GDM1 (cell line): ENCODE measurements at regions not wholly inside any gene's neighbourhood (a gene's known extent, or its start where the extent isn't known, plus 50 kb on each side); places are given as distances from the start of the nearest gene placed in this dataset.

Experiments used
- DNase-seq: peaks from one replicate; lab custom pipeline; 2025; lab: John Stamatoyannopoulos, UW

DNA sequence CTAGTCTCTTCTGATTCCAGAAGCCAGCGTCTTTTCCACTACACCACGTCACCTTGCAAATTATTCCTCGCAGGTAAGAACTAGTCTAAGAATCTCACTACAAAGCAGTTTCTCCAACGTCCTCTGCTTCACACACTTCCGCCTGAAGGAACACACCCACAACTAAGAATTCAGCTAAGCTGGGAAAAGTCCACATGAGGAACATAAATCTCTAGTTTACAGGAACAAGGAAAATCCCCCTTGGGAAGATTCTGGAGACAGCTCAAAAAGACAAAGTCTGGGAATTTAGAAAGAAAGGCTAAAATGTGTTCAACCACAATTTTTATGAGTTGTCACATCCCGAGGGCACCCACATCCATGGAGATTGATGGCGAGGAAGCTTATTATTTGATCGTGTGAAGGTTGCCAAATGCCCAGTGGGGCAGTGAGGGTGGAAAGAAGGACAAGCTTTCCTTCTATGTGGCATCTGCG is 780.2 kb upstream of the TBX3 start:
- no peak for DNase-seq

DNA sequence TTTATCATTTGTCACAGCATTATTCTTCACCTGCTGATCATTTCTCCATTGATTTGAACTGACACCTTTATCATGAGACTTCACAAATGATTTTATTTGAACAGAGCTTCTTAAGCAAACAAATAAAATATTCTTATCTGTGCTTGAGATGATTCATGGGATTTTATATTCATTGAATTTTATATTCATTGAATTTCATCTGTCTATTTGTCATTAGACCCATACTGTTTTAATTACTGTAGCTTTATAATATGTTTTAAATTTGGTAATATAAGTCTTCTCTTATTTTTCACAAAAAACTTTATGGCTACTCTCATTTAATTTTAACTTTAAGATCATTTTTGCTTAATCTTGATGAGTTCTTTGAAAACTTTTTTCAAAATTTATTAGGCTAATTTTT is 777.4 kb upstream of the TBX3 start:
- no peak for DNase-seq

DNA sequence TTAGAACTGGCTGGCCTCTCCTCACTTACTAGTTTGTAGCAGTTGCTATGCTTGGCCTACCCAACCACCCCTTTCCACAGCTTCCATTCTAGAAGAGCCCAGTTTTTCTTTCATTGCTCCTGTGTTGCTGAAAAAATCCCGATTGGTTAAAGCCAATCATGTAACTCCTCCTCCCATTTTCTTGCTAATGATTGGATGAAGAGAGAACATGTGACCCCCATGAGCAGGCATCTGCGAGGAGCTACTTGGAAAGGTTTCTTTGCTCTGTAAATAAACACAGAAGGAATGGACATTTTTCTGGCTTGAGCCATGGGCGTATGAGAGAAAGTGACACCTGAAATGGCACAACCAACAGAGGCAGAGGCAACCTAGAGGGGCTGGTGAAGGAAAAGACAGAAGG is 773.8 kb upstream of the TBX3 start:
- no peak for DNase-seq

GRCh38 chr12:115456946-115457689 is 773.1 kb upstream of the TBX3 start:
- DNase-seq = no peak

DNA sequence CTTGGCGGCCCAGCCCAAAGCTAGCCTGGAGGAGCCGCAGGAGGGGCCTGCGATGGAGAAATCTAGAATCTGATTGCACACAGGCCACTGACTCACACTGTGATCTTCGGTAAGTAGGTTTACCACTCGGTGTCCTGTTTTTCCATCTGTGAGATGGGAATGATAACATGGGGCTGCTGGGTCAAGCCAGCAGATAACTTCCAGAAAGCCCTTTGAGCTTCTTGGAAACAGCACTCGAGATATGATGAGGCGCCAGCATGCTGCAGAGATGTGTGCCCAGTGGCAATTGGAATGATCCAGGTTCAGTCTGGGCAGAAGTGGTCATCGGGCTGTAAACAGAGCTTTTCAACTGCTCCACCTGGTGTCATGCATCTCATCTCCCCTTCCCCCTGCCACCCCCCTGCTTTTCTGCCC is 771.3 kb upstream of the TBX3 start:
- DNase-seq = no peak

GRCh38 chr12:115452751-115453281 is 768.8 kb upstream of the TBX3 start:
- no peak for DNase-seq

- no peak for DNase-seq
Measured at GRCh38 chr12:115451780-115452736, 768.1 kb upstream of the TBX3 start.

GRCh38 chr12:115451151-115451779 is 767.3 kb upstream of the TBX3 start:
- no peak for DNase-seq

DNA sequence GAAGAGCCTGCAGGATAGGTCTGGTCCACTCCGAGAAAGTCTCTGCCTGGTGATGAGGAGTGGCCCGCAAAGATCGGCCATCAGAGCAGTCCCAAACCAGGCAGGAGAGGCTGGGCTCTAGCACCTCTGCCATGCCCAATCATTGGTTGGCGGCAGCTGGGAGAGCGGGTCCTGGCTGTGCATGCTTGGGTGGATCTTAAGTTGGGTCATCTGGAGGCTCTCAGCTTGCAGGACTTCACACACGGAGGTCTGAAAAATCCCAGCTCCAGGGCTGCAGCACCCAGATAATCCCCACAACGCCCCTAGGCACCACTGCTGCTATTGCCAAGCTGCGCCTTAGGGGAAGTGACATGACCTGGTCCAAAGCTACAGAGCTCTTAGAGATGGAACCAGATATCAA is 766.7 kb upstream of the TBX3 start:
- DNase-seq = no peak

DNA sequence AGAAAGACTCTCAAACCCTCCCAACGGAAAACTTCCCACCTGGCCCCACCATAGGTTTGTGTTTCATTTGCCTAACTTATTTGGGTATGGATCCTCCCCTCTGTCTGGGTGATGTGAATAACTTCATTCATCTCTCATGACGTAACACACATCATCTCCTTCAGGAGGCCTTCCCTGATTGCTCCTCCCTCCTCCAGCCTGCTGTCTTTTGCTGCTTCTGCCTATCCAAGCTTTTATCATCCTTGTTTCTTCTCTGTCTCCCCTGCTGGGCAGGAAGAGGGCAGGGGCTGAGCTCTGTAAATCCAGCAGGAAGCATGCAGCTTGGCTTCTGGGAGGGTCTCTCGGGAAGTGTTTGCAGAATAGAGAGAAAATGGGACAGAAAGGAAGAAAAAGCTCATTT is 766.0 kb upstream of the TBX3 start:
- DNase-seq = no peak

DNA sequence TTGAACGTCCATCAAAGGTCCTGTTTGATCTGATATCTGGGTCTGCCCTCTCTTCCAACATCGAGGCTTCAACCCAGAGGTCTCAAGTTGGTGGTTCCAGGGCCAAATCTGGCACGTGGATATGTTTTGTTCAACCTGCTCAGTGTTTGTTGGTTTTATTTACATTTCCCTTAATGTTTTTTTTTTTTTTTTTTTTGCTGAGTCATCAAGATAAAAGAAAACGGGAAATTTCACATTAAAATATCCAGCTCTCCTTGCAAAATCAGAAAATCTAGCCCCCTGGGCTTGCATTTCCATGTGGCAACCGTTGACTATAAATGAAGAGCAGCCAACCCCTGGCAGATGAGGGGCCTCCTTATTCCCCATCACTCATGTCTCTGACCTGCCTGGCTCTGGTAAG is 765.6 kb upstream of the TBX3 start:
- DNase-seq = no peak

DNA sequence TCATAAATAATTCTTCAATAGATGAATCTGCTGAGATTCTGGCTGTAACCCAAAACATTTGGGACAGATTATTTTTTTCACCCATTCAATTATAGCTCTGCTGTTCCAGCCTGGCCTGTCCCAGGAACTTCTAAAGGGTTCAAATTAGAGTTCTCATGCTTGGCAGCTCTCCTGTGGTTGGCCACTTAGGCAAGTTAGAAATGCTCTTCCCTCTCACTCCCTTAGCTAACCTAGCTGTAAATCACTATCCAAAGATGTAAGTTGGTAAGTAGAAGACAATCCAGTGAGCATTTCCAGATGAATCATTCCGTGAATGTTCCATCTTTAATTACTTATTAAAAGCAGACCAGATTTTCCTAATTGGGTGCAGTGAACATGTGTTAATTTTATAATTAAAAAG is 760.4 kb upstream of the TBX3 start:
- no peak for DNase-seq

DNA sequence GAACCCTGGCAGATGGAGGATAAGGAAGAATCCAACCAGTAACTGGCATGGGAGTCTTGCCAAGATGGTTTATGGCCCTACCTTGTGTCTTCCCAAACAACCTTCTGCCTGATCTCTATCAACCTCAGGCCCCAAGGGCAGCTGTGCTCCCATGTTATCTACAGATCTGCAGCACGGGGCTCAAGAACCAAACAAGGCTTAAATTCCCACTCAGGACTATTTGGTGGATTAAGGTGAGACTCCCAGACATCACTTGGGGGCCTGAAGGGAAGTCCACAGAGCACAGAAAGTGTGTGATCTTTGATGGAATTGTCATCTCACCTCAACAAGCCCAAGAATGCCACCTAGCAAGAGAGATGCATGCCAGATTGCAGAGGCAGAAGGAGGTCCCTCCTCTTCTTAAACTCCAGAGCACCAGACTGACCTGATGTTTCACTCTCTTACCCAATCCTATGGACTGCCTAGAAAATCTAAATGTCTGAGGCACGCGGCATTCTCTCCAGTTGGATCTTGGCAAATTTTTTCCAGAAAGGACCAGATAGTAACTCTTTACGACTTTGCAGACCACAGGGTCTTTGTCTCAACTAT is 759.5 kb upstream of the TBX3 start:
- no peak for DNase-seq

DNA sequence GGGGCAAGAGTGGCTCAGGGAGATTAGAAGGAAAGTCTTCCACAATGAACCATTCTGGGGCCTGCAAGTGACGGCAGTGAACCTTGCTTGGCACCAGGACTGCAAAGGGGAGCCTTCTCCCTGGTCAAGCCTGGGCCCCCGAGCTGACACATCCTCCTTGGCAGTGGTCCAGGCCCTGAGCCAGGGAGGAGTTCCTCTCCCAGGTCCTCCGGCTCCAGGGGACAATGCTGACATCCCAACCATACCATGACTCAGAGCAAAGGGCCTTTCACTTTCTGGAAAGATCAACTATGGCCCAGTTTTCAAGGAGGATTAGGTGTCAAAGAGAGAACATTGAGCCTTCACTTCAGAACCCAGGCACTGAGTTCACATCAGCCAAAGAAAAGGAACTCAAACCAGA is 756.5 kb upstream of the TBX3 start:
- no peak for DNase-seq

DNA sequence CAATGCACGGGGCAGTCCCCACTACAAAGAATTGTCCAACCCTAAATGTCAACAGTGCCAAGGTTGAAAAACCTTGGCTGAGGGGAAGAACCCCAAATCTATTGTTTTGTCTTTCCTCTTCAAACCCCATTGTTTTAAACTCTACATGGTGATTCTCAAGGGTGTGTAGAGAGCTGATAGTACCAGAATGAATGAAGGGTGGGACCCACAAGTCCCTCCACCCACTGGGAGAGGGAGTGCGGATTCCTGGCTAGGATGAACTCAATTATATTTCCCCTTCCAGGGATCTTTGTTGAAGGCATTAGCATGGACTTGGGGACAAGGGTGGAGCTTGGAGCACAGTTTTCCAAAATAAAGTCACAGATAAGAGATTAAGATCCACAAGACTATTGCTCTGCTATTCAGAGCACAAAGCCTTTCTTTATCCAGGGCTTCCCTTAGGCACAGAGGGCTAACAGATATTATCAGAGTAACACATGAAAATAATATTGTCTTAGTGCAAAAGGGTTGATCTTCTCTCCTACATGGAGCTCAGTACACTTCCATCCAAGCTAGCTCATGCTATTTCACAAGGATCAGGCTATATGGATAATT is 755.1 kb upstream of the TBX3 start:
- no peak for DNase-seq

DNA sequence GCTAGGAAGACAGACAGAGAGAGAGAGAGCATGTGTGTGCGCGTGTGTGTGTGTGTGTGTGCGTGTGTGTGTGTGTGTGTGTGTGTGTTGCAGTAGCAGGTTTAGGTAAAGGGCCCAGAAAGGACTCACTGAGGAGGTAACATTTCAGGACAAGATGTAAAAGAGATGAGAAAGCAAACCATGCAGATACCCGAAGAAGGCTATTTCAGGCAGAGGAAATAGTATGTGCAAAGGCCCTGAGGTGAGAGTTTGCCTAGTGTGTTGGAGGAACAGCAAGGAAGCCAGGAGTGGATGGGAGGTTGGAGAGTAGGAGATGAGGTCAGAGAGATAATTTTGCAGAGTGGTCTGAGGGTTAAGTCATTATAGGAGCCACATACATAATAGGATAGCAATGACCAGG is 754.3 kb upstream of the TBX3 start:
- no peak for DNase-seq

DNA sequence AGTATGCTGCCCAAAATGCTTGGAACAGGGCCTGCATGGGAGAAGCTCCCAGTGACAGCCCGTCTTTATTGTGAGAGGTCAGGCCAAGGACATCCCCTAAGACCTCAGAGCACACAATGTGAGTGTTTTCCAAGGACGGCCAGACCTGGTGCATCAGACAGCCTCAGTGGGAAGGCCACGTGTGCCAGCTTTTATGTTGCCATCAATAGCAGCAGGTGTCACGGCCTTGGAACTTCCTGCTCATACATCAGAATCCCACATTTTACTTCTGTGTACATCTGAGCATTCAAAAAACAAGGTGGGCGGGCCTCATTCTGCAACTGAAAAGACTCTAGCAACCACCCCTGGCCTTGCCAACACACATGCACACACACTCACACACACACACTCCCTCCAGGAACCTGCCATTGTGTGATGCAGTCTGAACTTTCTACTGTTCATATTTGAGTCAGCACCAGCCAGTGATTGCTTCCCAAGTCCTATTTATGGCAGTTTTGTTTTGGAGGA is 753.1 kb upstream of the TBX3 start:
- no peak for DNase-seq

DNA sequence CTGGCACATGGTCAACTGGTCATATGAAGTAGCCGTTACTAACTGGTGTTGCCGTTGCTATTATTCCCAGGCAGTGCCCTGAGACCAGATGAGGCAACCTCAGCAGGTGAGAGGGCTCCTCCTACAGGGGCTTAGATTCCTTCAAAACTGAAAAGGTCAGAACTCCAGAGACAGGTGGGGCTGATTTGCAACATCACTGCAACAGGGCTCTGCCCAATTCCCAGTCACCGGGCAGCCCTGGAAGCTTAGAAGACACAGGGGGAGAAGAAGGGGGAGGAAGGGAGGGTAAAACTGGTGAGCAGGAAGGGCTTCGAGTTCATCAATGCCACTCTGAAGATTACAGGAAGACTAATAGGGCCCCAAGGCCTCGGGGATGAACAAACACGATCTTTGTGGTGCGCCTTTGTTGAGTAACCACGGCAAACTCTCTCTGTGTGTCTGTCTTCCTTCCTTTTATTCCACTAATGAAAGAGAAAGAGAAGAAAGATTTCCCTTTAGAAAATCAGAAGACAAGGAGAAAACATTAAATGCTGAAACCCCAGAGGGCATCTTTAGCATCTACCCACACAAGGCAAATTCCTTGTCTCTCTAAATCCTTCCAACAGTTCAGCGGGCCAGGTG is 749.1 kb upstream of the TBX3 start:
- DNase-seq = no peak

DNA sequence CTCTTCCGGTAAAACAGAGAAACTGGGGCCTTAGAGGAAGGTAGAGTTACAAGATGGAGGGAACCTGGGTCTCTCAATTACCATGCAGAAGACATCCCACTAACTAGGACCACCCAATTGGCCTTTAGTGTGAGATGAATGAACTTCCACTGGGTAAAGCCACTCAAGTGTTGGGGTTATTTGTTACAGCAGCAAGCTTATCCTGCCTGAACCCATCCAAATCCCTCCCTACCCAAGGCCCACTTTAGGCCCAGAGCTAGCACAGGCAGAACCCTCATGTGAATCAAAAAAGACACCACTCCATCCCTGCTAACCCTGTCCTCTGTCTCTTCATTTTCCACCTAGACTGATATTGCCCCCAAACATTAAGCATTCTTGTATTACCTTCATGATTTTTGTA is 746.7 kb upstream of the TBX3 start:
- no peak for DNase-seq

DNA sequence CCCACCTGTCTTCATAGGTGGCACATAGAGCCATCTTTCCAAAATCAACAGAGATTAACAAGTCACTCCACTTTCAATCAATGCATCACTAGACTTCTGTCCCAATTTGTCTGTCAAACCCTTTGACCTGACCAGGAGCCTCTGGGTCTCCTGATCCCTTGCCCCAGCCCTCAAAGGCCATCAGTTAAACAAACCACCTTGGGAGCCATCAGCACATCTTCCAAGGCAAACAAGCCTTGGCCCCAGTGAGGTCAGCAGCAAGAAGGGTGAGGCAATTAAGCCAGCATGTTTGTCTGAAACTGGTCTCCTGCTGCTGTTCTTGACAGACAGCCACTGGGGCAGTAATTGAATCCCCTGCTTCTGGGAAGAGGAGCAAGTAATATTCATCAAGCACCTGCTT is 742.8 kb upstream of the TBX3 start:
- DNase-seq = no peak

DNA sequence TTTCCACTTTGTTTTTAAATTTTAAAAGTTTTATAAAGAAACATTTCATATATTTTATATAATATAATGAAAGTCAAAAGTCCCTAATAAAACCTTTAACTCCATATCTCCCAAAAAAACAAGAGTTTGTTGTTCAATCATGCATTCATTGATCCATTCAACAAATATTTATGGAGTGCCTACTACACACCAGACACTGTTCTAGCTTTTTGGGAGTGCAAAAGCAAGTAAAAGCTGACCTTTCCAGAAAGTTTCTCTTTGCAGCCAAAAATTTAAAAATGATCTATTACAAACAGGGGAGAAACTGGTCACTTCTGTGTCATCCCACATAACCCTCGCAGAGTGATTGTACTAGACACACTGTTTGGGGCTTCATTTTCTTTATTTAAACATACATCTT is 740.0 kb upstream of the TBX3 start:
- DNase-seq = no peak
